Mesothelial cell of epicardium (in vitro differentiated cells): ENCODE measurements at regions not wholly inside any gene's neighbourhood (a gene's known extent, or its start where the extent isn't known, plus 50 kb on each side); places are given as distances from the start of the nearest gene placed in this dataset.

Source experiments
- DNase-seq, 2 experiments: peaks; one replicate each; pipeline ENCODE4 v3.0.0; 2021; ENCODE audit warnings: low spot score in 2 of 2; ENCODE audit not compliant: unreplicated experiment in 2 of 2
- H3K27ac Mint-ChIP-seq: 2 replicates; pipeline ENCODE4 v1.8.0; 2021; ENCODE audit warnings: mixed read lengths
- H3K27me3 Mint-ChIP-seq: 2 replicates; pipeline ENCODE4 v1.8.0; 2021; ENCODE audit warnings: low read depth, mixed read lengths
- H3K36me3 Mint-ChIP-seq: 2 replicates; pipeline ENCODE4 v1.8.0; 2021; ENCODE audit warnings: mixed read lengths
- H3K4me1 Mint-ChIP-seq: 2 replicates; pipeline ENCODE4 v1.8.0; 2021; ENCODE audit warnings: mixed read lengths
- H3K4me3 Mint-ChIP-seq: 2 replicates; pipeline ENCODE4 v1.8.0; 2021; ENCODE audit warnings: mild to moderate bottlenecking, moderate library complexity, mixed read lengths
- H3K9me3 Mint-ChIP-seq: 2 replicates; pipeline ENCODE4 v1.8.0; 2021; ENCODE audit warnings: mixed read lengths
- TF ChIP-seq, protein P1 (sequence below): fragments of 200-600 bp; sonication (generic); IDR thresholded peaks from one replicate; pipeline ENCODE4 v1.5.0; 2021; ENCODE audit warnings: antibody characterized with exemption; ENCODE audit not compliant: unreplicated experiment

DNA sequence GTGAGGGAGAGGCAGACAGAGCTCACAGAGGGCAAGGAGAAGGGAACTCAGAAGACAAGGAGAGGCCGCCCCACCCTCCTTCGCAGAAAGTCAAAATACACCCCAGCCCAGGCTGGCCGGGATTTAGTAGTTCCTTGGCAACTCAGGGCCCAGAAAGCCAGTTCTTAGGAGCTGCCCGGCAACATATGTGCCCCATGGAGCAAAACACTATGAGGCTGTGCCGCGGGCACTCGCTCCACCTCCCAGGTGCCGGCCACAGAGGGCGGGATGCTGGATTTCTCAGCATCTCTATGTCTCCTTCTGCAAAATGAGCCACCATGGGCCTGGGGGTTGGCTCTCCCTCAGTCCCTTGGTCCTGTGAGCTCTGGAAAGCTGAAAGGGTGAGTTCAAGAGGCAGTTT lies 93.8 kb upstream of the CACNA1A start:
- Mint-ChIP-seq H3K27ac (no peak overlapping the region), H3K36me3 (no peaks in the 10 kb centered on the region), H3K27me3 (peaks cover 21% of the 10 kb centered on the region), H3K4me1 (peaks cover 2% of the 10 kb centered on the region), H3K9me3 (no peaks in the 10 kb centered on the region), H3K4me3 (no peak overlapping the region)
- TF ChIP-seq, protein P1, sequence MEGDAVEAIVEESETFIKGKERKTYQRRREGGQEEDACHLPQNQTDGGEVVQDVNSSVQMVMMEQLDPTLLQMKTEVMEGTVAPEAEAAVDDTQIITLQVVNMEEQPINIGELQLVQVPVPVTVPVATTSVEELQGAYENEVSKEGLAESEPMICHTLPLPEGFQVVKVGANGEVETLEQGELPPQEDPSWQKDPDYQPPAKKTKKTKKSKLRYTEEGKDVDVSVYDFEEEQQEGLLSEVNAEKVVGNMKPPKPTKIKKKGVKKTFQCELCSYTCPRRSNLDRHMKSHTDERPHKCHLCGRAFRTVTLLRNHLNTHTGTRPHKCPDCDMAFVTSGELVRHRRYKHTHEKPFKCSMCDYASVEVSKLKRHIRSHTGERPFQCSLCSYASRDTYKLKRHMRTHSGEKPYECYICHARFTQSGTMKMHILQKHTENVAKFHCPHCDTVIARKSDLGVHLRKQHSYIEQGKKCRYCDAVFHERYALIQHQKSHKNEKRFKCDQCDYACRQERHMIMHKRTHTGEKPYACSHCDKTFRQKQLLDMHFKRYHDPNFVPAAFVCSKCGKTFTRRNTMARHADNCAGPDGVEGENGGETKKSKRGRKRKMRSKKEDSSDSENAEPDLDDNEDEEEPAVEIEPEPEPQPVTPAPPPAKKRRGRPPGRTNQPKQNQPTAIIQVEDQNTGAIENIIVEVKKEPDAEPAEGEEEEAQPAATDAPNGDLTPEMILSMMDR, result no peak
- DNase-seq, result no peak

DNA sequence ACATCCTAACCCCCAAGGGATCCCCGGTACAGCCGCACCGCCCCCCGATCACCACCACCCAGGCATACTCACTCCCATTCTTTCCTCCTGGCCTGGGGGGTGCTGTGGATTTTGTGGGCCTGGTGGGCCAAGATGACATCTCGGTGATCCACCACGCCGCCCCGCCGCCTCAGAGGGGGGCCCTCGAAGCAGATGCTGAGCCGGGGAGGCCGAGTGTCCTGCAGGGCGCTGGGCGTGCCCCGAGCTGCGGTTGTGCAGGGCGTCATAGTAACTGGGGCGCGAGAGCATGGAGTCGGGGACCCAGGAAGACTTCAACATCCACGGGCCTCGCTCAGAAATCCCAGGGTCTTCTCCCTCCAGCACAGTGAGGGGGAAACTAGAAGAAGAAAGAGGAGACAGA lies 93.4 kb upstream of the CACNA1A start:
- TF ChIP-seq, protein P1, result no peak
- Mint-ChIP-seq H3K27me3 (peaks cover 18% of the 10 kb centered on the region), H3K27ac (no peak overlapping the region), H3K4me3 (no peak overlapping the region), H3K9me3 (no peaks in the 10 kb centered on the region), H3K36me3 (no peaks in the 10 kb centered on the region), H3K4me1 (peaks cover 2% of the 10 kb centered on the region)
- no peak for DNase-seq

DNA sequence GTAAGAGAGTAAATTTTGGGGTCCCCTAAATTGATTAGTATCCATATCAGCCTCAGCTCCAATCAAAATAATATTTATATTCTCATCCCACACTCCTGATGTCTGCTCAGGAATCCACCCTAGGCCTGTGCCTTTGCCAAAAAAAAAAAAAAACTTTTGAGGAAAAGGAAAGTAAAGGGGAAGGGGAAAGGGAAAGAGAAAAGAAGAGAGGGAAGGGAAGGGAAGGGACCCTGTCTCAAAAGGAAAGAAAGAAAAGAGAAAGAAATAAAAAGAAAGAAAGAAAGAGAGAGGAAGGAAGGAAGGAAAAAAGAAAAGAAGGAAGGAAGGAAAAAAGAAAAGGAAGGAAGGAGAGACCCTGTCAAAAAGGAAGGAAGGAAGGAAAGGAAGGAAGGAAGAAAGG lies 91.8 kb upstream of the CACNA1A start:
- no peak overlapping the region for H3K4me3 Mint-ChIP-seq
- H3K27ac Mint-ChIP-seq, result no peak overlapping the region
- peaks cover 9% of the 10 kb centered on the region for H3K27me3 Mint-ChIP-seq
- no peaks in the 10 kb centered on the region for H3K36me3 Mint-ChIP-seq
- TF ChIP-seq, protein P1, result no peak
- DNase-seq, result no peak
- H3K4me1 Mint-ChIP-seq, result peaks cover 2% of the 10 kb centered on the region
- no peaks in the 10 kb centered on the region for H3K9me3 Mint-ChIP-seq

DNA sequence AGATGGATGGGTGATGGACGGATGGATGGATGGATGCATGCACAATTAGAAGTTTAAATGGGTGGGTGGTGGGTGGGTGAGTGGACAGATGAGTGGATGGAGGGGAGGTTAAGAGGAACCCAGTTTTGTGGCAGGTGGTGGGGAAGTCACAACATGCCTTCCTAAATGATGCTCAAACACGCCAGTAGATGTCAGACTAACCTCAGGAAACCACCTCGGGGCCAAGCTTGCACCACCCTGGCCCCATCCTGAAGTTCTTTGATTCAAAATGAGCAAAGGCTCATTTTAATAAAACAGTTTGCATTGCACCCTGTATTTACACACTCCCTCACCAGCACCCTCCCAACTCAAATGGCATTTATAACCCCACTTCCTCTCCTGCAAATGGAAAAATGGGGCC lies 91.4 kb upstream of the CACNA1A start:
- peak in 1 of 2 experiments; percentile 57 for DNase-seq
- Mint-ChIP-seq H3K27me3 (peaks cover 7% of the 10 kb centered on the region), H3K9me3 (no peaks in the 10 kb centered on the region), H3K4me1 (peaks cover 2% of the 10 kb centered on the region), H3K4me3 (no peak overlapping the region), H3K27ac (no peak overlapping the region), H3K36me3 (no peaks in the 10 kb centered on the region)
- TF ChIP-seq, protein P1, result peak; percentile 49

DNA sequence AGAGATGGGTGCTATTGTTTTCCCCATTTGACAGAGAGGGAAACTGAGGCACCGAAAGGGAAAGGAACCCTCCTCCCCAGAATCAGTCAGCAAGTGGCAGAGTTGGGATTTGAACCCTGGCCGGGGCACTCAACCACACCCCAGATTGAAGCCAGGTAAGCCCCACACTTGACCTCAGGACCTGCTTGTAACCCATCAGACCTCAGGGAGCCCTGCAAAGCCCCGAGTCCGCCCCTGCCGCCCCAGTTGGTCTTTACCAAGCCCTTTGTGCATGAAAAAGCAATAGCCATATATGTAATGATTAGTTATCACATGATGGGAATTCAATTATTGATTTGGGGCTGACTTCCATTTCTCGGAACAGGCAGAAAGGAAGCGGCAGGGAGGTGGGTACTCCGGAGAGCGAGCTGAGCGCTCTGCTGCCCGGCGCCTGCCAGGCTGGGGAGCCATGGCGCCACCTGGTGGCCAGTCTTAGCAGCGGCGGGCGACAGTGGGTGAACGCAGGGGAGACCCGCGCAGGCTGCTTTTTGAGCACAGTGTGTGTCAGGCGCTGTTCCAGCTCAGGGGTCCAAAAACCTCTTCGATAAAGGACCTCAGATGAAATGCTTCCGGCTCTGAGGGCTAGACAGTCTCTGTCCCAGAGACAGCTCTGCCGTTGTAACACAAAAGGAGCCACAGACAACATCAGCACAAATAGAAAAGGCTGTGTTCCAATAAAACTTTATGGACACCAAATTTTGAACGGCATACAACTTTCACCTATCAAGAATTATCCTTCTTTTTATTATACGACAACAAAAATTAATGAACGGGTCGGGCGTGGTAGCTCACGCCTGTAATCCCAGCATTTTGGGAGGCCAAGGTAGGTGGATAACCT lies 82.9 kb upstream of the CACNA1A start:
- H3K27me3 Mint-ChIP-seq, result peaks cover 21% of the 10 kb centered on the region
- TF ChIP-seq, protein P1, result peak; percentile 97
- DNase-seq, result peak; percentile 59 to 93
- no peak overlapping the region for H3K27ac Mint-ChIP-seq
- no peaks in the 10 kb centered on the region for H3K9me3 Mint-ChIP-seq
- H3K36me3 Mint-ChIP-seq, result no peaks in the 10 kb centered on the region
- H3K4me3 Mint-ChIP-seq, result no peak overlapping the region
- no peaks in the 10 kb centered on the region for H3K4me1 Mint-ChIP-seq
